H1 (cell line): ENCODE measurements at regions not wholly inside any gene's neighbourhood (a gene's known extent, or its start where the extent isn't known, plus 50 kb on each side); places are given as distances from the start of the nearest gene placed in this dataset.

Source experiments
- BRCA1 ChIP-seq: IDR thresholded peaks from 2 replicates; pipeline ENCODE4 v1.6.1; 2012; ENCODE audit warnings: low read depth, low read length, improper control_type of control experiment
- CEBPB ChIP-seq: IDR thresholded peaks from 2 replicates; pipeline ENCODE4 v1.6.1; 2012; ENCODE audit warnings: low read depth, low read length
- CHD7 ChIP-seq: fragments of 300-600 bp; sonication (generic); IDR thresholded peaks from 2 replicates; pipeline ENCODE4 v1.7.1; 2012; ENCODE audit warnings: low read length, moderate library complexity, mild to moderate bottlenecking, inconsistent platforms; ENCODE audit not compliant: insufficient replicate concordance
- CREB1 ChIP-seq: IDR thresholded peaks from 2 replicates; pipeline ENCODE4 v1.6.1; 2012; ENCODE audit warnings: inconsistent platforms
- CTCF ChIP-seq, 3 experiments: IDR thresholded peaks; 1 replicate in 2 of 3; 2 replicates in 1 of 3; pipeline versions ENCODE4 v1.5.1 to v1.6.1; 2011; ENCODE audit warnings: low read length in 3 of 3, mild to moderate bottlenecking in 3 of 3, inconsistent platforms in 2 of 3, low read depth in 1 of 3, moderate library complexity in 1 of 3; ENCODE audit not compliant: insufficient read depth in 1 of 3; ENCODE audit errors: control extremely low read depth in 1 of 3
- EP300 ChIP-seq, 2 experiments: IDR thresholded peaks; 1 replicate in 1 of 2; 2 replicates in 1 of 2; pipeline ENCODE4 v1.6.1; 2011 to 2012; ENCODE audit warnings: low read depth in 2 of 2, low read length in 2 of 2, mild to moderate bottlenecking in 2 of 2, borderline replicate concordance in 1 of 2, inconsistent platforms in 1 of 2, moderate library complexity in 1 of 2
- EZH2 ChIP-seq: fragments of 200-600 bp; sonication (generic); IDR thresholded peaks from 2 replicates; pipeline ENCODE4 v1.7.1; 2012; ENCODE audit warnings: low read depth, mild to moderate bottlenecking, moderate library complexity, low read length, inconsistent platforms; ENCODE audit not compliant: severe bottlenecking
- POLR2A ChIP-seq, 2 experiments: IDR thresholded peaks; 1 replicate in 1 of 2; 2 replicates in 1 of 2; pipeline ENCODE4 v1.6.1; 2011; ENCODE audit warnings: low read depth in 2 of 2, low read length in 2 of 2, mild to moderate bottlenecking in 2 of 2; ENCODE audit errors: control extremely low read depth in 1 of 2
- RAD21 ChIP-seq, 2 experiments: IDR thresholded peaks in 1 of 2; conservative IDR thresholded peaks in 1 of 2; 2 replicates each; pipeline ENCODE4 v1.6.1; 2011; ENCODE audit warnings: low read depth in 2 of 2, low read length in 2 of 2, improper control_type of control experiment in 1 of 2, inconsistent platforms in 1 of 2, mild to moderate bottlenecking in 1 of 2, moderate library complexity in 1 of 2
- USF2 ChIP-seq: IDR thresholded peaks from 2 replicates; pipeline ENCODE4 v1.6.1; 2011; ENCODE audit warnings: low read length, improper control_type of control experiment

- TF ChIP-seq CTCF (IDR thresholded peaks at IDR 0.05; ENCODE audit: control extremely low read depth in 1 of 3, insufficient read depth in 1 of 3, low read depth in 1 of 3, low read length in 3 of 3) (no peak), CHD7 (no peak), USF2 (no peak), EZH2 (no peak), EP300 (IDR thresholded peaks at IDR 0.05; ENCODE audit: borderline replicate concordance in 1 of 2, low read depth in 2 of 2, low read length in 2 of 2) (no peak), RAD21 (IDR thresholded peaks at IDR 0.05 in 1 of 2, conservative IDR thresholded peaks at IDR 0.05 in 1 of 2; ENCODE audit: low read depth in 2 of 2, low read length in 2 of 2) (no peak), BRCA1 (no peak), CEBPB (no peak), CREB1 (no peak), POLR2A (IDR thresholded peaks at IDR 0.05; ENCODE audit: control extremely low read depth in 1 of 2, low read depth in 2 of 2, low read length in 2 of 2) (no peak)
Measured at GRCh38 chr9:82385633-82386032, 397.1 kb downstream of the SPATA31D1 start.
